NCI-H146 treated with DMSO at 0.1 percent for 48 hours (cell line): ENCODE measurements at regions not wholly inside any gene's neighbourhood (a gene's known extent, or its start where the extent isn't known, plus 50 kb on each side); places are given as distances from the start of the nearest gene placed in this dataset.

Experiments
- DNase-seq: peaks from one replicate; lab custom pipeline; 2025; ENCODE audit not compliant: unreplicated experiment; lab: John Stamatoyannopoulos, UW

DNA sequence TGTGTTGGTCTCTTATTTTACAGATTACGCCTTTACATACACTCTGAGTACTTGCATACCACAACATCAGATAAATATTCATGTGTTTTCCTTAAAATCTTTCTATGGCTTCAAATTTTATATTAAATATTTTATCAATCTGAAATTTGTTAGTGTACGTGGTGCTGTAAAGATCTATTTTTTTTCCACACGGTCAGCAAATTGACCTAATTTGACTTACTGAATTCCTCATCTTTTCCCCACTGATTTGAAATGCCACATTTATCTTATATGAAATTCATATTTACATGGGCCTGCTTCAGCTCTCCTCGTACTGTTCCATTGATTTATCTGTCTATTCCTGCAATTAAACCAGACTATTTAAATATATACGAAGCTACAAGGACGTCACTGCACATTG lies 433.8 kb upstream of the ZNF507 start:
- no peak for DNase-seq

DNA sequence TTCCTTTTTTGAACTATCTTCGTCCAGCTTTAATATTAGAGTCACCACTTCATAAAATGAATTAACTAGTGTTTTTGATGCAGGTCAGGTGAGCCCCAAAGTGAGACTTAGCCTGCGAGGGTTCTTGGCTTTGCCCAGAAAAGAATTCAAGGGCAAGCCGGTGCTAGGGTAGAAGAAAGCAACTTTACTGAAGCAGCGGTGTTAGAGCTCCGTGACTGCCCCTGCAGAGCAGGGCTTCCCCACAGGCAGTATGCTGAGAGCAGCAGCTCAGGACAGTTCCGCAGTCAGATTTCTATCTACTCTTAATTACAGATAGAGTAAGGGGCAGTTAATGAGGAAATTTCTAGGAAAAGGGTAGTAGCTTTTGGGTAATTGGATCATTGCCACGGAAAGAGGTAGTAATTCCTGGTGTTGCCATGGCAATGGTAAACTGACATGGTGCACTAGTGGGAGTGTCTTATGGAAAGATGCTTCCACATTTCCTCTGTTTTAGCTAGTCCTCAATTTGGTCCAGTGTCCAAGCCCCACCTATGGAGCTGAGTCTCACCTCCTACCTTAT lies 432.2 kb upstream of the ZNF507 start:
- DNase-seq: no peak

DNA sequence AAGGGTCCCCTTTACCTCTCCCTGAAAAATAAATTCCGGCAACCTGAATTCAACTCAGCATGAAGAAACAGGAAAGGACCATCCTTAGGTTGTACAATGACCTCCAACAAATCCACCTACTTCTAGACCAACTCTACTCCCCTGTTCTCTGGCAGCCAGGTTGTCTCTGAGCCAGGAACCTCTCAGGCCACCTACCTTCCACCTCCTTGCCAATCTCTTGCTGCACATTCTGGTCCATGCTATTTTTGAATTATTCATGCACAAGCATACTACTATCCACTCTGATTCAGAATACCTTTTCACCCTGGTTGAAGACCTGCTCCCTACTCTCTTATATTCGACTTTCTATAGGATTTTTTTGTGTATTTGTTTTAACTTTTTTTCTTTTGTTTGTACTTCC lies 415.0 kb upstream of the ZNF507 start:
- DNase-seq: no peak

DNA sequence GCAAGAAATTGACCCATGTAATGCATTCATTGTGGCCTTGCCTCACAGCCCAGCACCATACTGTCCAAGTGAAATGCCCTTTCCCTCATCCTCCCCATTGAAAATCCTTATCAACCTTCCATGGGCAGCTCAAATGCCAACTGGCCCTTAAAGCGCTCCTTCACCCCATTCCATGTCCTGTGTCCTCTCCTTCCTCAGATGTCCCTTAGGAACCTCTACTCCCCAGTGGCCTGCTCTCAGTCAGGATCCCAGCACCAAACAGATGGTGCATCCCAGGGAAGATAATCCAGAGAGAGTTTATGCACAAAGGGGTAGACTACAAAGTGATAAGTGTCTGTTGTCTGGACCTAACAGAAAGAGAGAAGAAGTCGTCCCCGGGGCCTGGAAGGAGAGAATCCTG lies 407.4 kb upstream of the ZNF507 start:
- no peak for DNase-seq

DNA sequence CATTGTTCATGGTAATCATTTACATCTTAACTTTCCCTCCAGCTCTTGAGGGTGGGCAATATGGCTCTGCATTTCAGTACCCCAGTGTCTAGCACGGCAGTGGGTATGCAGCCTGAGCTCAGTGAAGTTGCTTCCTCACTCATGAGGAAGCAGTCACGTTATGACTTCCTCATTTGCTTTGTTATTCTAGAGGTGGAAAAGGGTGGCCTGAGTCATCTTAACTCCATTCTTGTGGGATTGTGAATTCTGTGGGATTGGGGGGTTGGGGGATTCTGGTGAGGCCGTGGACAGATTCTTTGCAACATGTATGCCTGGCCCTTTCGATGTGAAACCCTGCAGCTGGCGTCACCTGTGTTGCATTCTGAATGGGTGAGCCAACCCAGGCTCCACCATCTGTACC lies 406.7 kb upstream of the ZNF507 start:
- DNase-seq: no peak

DNA sequence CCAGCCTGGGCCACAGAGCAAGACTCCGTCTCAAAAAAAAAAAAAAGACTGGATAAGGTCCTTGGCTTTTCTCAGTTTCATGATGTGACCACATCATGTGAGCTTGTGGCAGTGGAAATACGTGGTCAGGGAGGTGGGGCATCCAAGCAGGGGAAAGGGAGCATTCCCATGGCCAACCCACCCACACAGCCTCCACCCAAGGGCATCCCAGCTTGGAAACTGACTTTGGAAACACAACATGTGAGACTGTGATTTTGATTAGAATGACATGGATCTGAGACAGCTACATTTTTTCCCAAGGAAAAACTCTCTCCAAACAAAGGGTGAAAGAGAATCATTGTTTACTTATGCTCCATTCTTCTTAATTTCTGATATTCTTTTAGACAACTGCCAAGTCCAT lies 405.0 kb upstream of the ZNF507 start:
- DNase-seq: no peak

DNA sequence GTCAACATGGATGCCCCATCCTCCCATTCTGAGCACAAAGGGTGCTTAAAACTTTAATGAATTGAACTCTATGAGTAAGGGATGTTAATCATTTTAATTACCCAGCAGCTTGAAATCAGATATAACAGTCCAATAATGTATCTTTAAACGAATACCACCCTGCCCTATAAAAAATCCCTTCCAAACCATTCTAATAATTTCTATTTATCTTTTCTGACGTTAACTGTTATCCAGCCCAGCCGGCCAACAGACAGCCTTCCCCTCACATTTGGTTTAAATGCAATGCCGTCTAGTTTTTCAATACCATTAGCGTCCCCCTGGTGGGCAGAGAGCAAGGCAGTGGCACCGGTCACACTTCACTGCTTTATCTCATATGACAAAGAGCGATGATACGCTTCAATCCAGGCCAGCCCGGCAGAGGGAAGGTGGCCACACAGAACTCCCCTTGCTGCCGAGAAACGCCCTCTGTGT lies 402.2 kb upstream of the ZNF507 start:
- DNase-seq: no peak

DNA sequence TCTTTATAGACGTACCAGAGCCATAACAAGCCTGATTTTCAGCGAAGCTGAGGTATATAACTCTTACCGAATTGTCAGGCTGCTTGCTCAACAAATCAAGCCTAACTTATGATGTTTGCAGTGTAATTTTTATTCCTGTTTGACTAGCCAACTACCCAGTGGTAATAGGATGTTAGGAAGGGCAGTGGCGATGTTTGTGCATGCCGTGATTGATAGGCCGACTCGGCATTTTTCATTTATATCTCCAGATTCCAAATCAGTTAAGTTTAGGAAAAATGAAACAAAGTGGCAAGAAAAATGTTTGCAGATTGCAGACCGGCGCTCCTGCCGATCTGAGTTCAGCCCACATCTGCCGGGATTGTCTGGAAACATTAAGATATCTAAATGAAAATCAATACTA lies 401.6 kb upstream of the ZNF507 start:
- DNase-seq: no peak

DNA sequence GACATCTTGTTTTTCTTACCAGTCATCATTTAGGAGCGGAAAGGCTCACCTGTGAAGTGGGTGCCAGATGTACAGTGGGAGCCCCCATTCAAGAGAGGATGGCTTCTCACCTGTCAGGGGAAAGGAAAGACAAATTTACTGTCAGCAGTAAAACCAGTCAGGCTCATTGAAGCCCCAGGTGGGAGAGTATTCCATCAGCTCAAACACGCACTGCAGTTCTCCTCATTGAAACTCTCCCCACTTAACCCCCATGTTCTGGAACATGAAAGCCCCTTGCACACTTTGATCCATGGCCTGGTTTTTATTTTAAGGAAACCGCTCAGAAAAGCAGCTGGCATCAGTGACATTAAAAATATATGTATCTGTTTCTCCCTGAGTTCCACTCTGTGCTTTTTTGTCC lies 401.1 kb upstream of the ZNF507 start:
- no peak for DNase-seq

DNA sequence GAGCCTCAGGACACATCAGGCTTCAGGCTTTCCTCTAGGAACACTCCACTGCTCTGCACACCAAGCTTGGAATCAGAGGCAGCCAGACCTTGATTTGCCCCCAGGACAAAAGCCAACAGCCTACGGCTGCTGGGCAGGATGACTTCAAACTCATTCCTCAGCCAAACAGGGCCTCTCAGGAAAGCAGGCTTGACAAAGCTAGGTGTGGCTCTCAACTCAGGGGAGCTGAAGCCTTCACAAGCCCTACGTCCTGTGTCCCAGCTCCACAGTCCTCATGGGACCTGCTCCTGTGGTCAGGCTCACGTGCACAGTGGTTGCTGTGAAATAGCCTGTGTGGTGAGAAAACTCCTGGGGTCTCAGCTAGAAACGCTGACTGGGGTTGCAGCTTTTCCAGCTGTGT lies 398.9 kb upstream of the ZNF507 start:
- DNase-seq: no peak

DNA sequence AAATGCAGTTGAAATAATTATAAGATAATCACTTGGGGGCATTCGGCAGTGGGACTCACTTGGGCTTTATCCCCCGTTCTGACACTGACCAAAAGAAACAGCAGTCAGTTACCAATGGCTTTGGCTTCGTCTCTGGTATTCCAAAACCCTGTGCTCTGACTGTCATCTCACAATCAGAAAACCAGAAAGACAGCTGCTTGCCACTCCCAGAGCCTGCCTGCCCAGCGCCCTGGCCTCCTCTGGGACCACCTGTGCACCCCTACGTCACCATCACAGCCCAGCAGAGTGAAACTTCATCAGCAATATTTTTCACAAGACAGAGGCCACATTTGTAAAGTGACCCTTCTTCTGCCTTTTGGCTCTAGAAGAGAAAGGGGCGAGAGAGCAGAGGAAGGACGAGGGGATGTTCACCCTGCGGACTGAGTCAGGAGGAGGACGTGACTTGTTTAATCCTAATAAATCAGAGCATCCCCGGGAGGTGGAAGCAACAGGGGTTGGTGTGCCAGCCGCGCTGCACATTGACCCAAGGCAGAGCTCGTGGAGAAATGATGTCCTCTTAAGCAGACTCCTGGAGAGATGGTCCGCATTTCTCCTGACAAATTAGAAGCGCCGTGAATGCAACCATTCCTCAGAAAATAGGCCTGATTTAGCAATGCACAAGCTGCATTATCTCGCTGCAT lies 397.8 kb upstream of the ZNF507 start:
- DNase-seq: no peak

DNA sequence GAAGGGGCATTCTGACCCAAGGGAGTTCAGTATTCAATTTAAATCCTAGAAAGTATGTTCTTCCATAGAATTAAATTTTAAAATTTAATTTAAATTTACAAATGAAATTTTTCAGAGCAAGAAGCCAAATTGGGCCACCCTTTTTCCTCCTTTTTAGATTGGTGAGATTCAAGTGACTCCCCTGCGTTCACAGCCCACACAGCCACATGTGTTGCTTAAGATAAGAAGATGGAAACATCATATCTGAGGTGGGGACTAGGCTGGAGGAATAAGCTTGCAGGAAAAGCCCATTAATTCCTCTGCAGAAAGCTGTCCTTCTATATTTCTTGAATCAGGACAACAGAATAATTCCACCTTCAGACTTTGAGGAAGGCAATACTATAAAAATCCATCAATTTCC lies 392.7 kb upstream of the ZNF507 start:
- DNase-seq: no peak

DNA sequence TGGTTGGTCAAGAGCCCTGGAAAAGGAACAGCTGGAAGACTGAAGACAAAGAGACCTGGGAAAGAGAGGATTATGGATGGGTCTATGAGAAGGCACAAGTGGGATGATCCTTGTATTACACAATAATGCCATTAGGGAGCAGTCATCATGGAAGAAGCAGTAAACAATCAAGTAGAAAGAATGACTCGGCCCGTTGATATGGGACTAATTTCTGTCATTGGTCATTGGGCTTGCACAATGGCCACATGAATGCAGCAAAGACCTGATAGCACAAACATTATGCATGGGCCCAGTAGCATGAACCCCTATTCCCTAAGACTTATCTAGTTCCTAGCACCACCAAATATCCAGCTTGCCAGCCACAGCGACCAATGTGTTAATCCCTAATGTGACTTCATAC lies 390.3 kb upstream of the ZNF507 start:
- DNase-seq: no peak

DNA sequence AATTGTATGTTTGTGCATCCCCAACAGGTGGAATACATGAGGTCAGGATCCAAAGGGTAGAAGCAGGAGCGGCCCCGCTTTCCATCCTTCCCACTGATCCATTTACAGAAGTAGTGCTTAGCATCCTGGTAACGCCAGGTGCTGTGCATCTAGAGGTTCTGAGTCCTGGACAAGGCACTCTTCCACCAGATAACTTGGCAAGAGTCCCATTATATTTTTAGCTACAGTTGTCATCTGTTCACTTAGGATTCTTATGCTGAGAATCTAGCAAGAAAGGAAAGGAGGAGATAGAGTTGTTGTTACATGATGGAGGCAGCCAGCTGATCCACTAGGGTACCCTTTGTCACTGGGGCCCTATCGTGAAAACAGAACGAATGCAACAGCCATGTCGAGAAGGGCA lies 389.5 kb upstream of the ZNF507 start:
- DNase-seq: no peak

DNA sequence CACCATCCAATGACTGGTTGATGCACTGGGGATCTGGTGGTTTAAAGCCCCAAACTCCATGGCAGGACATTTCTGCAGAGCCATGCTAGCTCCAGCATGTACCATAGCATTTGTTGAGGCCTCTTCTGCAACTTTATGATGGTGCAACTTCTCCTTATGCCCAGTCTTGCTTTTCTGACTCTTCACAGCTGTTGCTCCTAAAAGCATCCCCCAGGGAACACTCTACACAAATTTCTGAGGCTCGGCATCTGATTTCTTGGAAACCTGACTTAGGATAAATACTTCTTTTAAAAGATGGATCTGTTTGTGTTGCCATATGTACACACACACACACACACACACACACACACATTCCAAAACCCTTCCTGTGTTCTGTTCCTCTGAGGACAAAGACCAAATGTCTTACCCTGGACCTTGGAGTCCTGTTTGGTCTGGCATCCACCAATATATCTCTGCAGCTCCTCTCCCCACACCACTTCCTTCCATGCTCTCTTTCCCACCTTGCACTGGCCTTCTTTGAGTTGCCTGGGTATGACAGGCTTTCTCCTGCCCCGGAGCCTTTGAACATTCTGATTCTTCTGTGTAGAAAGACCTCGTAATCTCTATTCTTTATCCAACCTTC lies 388.5 kb upstream of the ZNF507 start:
- no peak for DNase-seq

DNA sequence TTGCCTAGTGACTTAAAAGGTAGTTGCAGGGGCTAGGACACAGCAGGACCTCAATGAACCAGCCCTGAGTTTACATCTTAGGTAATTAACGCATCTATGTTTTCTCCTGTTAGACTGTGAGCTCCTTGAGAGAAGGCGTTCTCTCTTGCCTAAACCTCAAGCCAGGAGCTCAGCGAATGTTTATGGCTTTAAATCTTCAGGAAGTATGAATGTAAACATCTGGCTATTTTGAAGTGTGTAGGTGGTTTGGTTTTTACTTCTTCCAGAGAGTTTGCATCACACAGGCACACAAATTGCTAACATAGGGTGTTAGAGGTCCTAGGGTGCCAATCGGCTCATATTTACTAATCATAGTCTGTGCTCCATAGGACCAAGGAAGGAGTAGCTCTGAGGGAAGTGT lies 387.7 kb upstream of the ZNF507 start:
- no peak for DNase-seq

DNA sequence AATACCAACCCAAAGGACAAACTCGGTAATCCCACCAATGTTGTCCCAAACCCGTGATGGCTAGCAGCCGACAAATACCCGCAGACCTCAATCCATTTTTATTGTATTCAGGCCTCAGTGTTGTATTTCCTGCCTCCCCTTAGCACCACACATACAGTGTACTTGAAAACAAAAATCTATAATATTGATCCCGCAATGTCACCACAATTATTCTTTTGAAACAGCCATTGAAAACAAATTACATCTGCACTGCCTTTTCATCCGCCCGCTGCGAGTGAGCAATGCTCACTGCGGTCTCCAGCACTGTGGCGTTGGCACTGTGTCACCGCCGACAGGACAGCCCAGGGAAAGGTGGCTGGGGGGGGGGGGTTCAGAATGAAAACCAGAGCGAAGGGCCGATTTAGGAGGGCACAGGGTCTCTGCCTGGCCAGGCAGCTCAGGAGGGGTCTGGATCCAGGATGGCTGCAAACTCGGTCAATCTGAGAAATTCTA lies 385.8 kb upstream of the ZNF507 start:
- DNase-seq: no peak

DNA sequence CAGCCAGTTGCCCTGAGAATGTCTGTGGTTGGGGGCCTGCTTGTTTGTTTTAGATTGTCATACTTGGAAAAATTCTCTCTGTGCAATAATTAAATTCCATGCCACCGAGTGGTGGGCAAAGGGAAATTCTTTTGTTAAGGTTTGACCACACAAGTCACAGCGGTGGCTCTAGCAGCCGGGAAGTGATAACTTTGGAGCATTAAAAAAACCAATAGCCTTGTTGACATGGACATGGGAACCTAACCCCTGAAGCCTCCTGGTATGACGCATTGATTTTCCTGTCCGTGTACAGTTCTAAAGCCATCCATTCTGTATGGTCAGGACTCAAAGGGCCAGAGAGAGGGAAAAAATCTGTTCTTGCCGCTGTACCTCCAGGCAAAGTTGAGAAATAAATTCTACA lies 384.9 kb upstream of the ZNF507 start:
- no peak for DNase-seq

DNA sequence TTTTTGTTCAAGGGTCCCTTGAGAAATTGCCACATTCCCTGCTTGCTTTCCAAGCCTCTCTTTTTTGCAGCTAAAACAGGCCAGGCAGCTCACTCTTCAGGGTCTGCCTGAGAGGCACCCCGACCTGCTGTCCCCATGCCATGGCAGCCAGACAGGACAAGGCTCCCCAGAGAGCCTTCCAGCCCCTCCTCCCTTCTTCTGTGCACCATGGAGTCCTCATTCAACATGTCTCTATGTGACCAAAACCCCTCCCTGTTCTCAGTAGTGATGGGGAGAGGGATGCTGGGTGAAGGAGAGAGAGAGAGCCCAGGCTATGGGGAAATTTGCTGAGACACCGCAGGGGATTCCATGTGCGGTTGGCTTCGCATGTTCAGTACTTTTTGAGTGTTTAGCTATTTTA lies 384.2 kb upstream of the ZNF507 start:
- no peak for DNase-seq

DNA sequence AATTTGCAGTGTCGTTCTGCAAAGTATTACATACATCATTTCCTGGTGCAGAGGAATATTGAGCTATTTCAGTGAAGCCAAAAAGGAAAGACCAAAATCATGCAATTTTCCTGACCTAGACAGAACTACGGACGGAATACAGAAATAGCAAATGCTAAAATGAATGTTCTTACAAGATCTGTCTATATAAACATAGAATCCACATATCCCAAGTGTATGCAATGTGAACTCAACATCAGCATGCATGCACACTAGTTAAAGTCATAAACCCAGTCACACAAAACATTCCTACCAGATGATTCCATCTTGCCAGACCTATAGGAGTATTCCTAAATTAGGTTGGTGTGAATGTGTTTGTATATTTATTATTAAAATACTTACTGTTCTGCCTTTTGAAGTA lies 383.7 kb upstream of the ZNF507 start:
- no peak for DNase-seq

DNA sequence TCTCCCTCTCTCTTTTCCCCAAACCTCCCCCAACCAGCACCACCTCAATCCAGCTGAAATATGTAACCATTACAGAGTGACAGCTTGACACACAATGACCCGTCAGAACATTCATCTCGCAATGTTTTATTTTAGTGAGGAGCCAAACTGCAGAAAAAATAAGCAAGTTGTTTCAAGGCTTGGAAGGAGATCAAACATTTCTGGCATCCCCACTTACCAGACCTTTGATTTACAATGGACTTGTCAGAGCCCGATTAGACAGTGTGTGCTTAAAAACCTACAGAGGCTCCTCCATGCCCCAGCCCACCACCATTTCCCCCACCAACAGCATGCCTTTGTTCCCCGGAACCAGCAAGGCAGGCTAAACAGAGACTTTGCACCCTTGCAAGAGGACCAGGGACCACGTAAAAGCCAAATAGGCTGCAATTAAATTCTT lies 382.8 kb upstream of the ZNF507 start:
- DNase-seq: no peak

DNA sequence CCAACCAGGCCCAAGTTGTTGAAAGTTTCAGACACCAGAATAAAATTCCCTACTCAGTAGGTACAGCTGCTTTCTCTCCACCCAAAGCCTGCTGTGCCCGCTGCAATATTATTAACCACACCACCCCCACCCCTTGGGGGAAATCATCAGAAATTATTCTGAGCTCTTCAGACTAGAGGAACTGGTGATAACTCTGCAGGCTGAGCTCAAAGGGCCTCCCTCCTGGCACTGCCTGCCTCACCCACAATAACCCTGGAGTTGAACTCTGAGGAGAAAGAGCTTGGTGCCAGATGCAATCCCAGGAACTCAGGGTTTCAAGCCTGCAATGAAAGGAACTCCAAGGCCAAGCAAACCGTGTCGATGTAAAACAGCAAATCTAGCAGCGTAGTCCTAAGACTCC lies 381.7 kb upstream of the ZNF507 start:
- DNase-seq: no peak

DNA sequence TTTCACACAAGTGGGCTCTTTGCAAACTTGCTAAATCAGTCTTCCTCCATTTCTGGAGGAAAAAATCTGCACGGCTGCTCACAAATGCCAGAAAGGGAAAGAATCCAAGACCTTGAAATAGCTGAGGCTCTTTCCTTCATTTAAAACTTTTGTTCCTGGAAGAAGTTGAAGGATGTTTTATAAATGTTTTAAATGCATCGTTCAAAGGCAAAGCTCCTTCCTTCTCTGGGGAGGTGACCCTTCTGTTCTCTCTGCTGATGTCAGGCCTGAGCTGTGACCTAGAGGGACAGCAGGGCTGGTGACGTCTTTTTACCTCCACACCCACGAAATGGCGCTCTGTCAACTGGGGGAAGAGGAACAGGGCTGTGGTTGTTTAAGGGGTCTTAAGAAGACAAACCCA lies 376.4 kb upstream of the ZNF507 start:
- no peak for DNase-seq
